Neural progenitor cell (in vitro differentiated cells): ENCODE measurements at regions not wholly inside any gene's neighbourhood (a gene's known extent, or its start where the extent isn't known, plus 50 kb on each side); places are given as distances from the start of the nearest gene placed in this dataset.
A peak's percentile ranks its signal among the peaks of the same experiment; 100 is the strongest.
"Not testable (repeated sequence)": the region's sequence is repeated elsewhere in the genome, so short reads cannot be mapped to it uniquely, and the experiment has no call there.

Experiments
- DNase-seq: peaks from one replicate; pipeline ENCODE4 v3.0.0-alpha.2; 2016; ENCODE audit warnings: low spot score
- H2AFZ ChIP-seq: fragments of 200-600 bp; sonication (generic); replicated peaks from 2 replicates; pipeline ENCODE4 v1.6.1; 2016; ENCODE audit warnings: antibody characterized with exemption
- H3F3A ChIP-seq: fragments of 200-600 bp; sonication (generic); 2 replicates; pipeline ENCODE4 v1.6.1; 2016; ENCODE audit warnings: antibody characterized with exemption, low read depth
- H3K27ac ChIP-seq: fragments of 200-600 bp; sonication (generic); 2 replicates; pipeline ENCODE4 v1.5.1; 2016; ENCODE audit warnings: mild to moderate bottlenecking
- H3K27me3 ChIP-seq: fragments of 200-600 bp; sonication (generic); 2 replicates; pipeline ENCODE4 v1.6.1; 2016; ENCODE audit warnings: mild to moderate bottlenecking, moderate library complexity
- H3K36me3 ChIP-seq: fragments of 200-600 bp; sonication (generic); 2 replicates; pipeline ENCODE4 v1.5.1; 2016
- H3K4me1 ChIP-seq: fragments of 200-600 bp; sonication (generic); 2 replicates; pipeline ENCODE4 v1.6.1; 2016; ENCODE audit warnings: mixed run types
- H3K4me2 ChIP-seq: fragments of 200-600 bp; sonication (generic); 2 replicates; pipeline ENCODE4 v1.6.1; 2016
- H3K4me3 ChIP-seq: fragments of 200-600 bp; sonication (generic); 2 replicates; pipeline ENCODE4 v1.5.1; 2016
- H3K79me2 ChIP-seq: fragments of 200-600 bp; sonication (generic); 2 replicates; pipeline ENCODE4 v1.6.1; 2016; ENCODE audit warnings: low read depth
- H3K9ac ChIP-seq: fragments of 200-600 bp; sonication (generic); 2 replicates; pipeline ENCODE4 v1.6.1; 2016
- H3K9me3 ChIP-seq: fragments of 200-600 bp; sonication (generic); 2 replicates; pipeline ENCODE4 v1.5.1; 2016; ENCODE audit warnings: low read depth
- H4K20me1 ChIP-seq: fragments of 200-600 bp; sonication (generic); 2 replicates; pipeline ENCODE4 v1.6.1; 2016; ENCODE audit warnings: low read depth
- H3K27ac Mint-ChIP-seq: 3 replicates; pipeline ENCODE4 v1.8.0; 2021; ENCODE audit warnings: mixed read lengths
- H3K27me3 Mint-ChIP-seq: 2 replicates; pipeline ENCODE4 v1.8.0; 2022; ENCODE audit warnings: low read depth, mild to moderate bottlenecking, inconsistent platforms, moderate library complexity, mixed read lengths; ENCODE audit not compliant: insufficient read depth
- H3K36me3 Mint-ChIP-seq: 3 replicates; pipeline ENCODE4 v1.8.0; 2021; ENCODE audit warnings: mixed read lengths
- H3K4me1 Mint-ChIP-seq: 3 replicates; pipeline ENCODE4 v1.8.0; 2021; ENCODE audit warnings: mixed read lengths
- H3K4me3 Mint-ChIP-seq: 3 replicates; pipeline ENCODE4 v1.8.0; 2021; ENCODE audit warnings: mild to moderate bottlenecking, moderate library complexity, mixed read lengths
- H3K9me3 Mint-ChIP-seq: 3 replicates; pipeline ENCODE4 v1.8.0; 2020; ENCODE audit warnings: mixed read lengths
- CTCF ChIP-seq: fragments of 200-600 bp; sonication (generic); IDR thresholded peaks from 2 replicates; pipeline ENCODE4 v1.5.1; 2017; ENCODE audit warnings: antibody characterized with exemption, mild to moderate bottlenecking
- EZH2 ChIP-seq: fragments of 200-600 bp; sonication (generic); IDR thresholded peaks from 2 replicates; pipeline ENCODE4 v1.6.1; 2017; ENCODE audit warnings: antibody characterized with exemption, mild to moderate bottlenecking, moderate library complexity
- EZH2phosphoT487 ChIP-seq: fragments of 200-600 bp; sonication (generic); IDR thresholded peaks from 2 replicates; pipeline ENCODE4 v1.6.1; 2017; ENCODE audit warnings: antibody characterized with exemption

GRCh38 chr14:43548368-43548767 is 958.7 kb downstream of the FSCB start:
- H3K27me3 ChIP-seq, result no peaks in the 10 kb centered on the region
- no peaks in the 10 kb centered on the region for H3K4me1 Mint-ChIP-seq
- no peak overlapping the region for H2AFZ ChIP-seq
- no peak overlapping the region for H3K27ac ChIP-seq
- no peaks in the 10 kb centered on the region for H3K79me2 ChIP-seq
- TF ChIP-seq CTCF (no peak), EZH2phosphoT487 (no peak), EZH2 (no peak)
- no peaks in the 10 kb centered on the region for H3K9me3 Mint-ChIP-seq
- H3K36me3 Mint-ChIP-seq, result no peaks in the 10 kb centered on the region
- no peak overlapping the region for H3K4me2 ChIP-seq
- no peaks in the 10 kb centered on the region for H3K27me3 Mint-ChIP-seq
- H3K9me3 ChIP-seq, result no peaks in the 10 kb centered on the region
- no peak overlapping the region for H3K4me3 Mint-ChIP-seq
- H3K4me3 ChIP-seq, result no peak overlapping the region
- no peak overlapping the region for H3K9ac ChIP-seq
- no peaks in the 10 kb centered on the region for H3K36me3 ChIP-seq
- H3K27ac Mint-ChIP-seq, result no peak overlapping the region
- H3K4me1 ChIP-seq, result no peaks in the 10 kb centered on the region
- H3F3A ChIP-seq, result no peaks in the 10 kb centered on the region
- DNase-seq, result no peak
- no peaks in the 10 kb centered on the region for H4K20me1 ChIP-seq

- not testable (repeated sequence) for H3K9me3 Mint-ChIP-seq, H3K79me2 ChIP-seq, DNase-seq
These were observed 959.5 kb downstream of the FSCB start for GRCh38 chr14:43547596-43547995.

GRCh38 chr14:43541356-43541755 is 965.7 kb downstream of the FSCB start:
- Mint-ChIP-seq H3K36me3 (no peaks in the 10 kb centered on the region), H3K4me3 (no peak overlapping the region), H3K4me1 (no peaks in the 10 kb centered on the region), H3K27ac (no peak overlapping the region), H3K27me3 (no peaks in the 10 kb centered on the region), H3K9me3 (no peaks in the 10 kb centered on the region)
- no peaks in the 10 kb centered on the region for H3F3A ChIP-seq
- TF ChIP-seq CTCF (no peak), EZH2 (no peak), EZH2phosphoT487 (no peak)
- no peak overlapping the region for H3K4me2 ChIP-seq
- no peak overlapping the region for H3K4me3 ChIP-seq
- no peaks in the 10 kb centered on the region for H3K4me1 ChIP-seq
- no peak overlapping the region for H3K27ac ChIP-seq
- no peaks in the 10 kb centered on the region for H4K20me1 ChIP-seq
- no peaks in the 10 kb centered on the region for H3K36me3 ChIP-seq
- no peak for DNase-seq
- H3K79me2 ChIP-seq, result no peaks in the 10 kb centered on the region
- H3K27me3 ChIP-seq, result no peaks in the 10 kb centered on the region
- H2AFZ ChIP-seq, result peak overlapping the region; percentile 52
- H3K9me3 ChIP-seq, result no peaks in the 10 kb centered on the region
- H3K9ac ChIP-seq, result no peak overlapping the region

More at GRCh38 chr14:43547596-43547995, 959.5 kb downstream of the FSCB start:
- not testable (repeated sequence) for H3K27me3 Mint-ChIP-seq, H3F3A ChIP-seq, H3K27ac ChIP-seq, H3K4me1 Mint-ChIP-seq, H3K9me3 ChIP-seq, H3K9ac ChIP-seq, H3K36me3 ChIP-seq, H3K4me1 ChIP-seq, H3K4me3 Mint-ChIP-seq, H2AFZ ChIP-seq, H3K27me3 ChIP-seq, H3K4me2 ChIP-seq, H4K20me1 ChIP-seq, H3K4me3 ChIP-seq, H3K36me3 Mint-ChIP-seq, H3K27ac Mint-ChIP-seq

- Histone ChIP-seq H3K4me2 (no peak overlapping the region), H3K36me3 (no peaks in the 10 kb centered on the region), H3K4me1 (no peaks in the 10 kb centered on the region), H3K27ac (no peak overlapping the region), H3K27me3 (no peaks in the 10 kb centered on the region), H3K9me3 (no peaks in the 10 kb centered on the region), H2AFZ (peak overlapping the region; percentile 52), H3K9ac (no peak overlapping the region), H3K4me3 (no peak overlapping the region), H3K79me2 (no peaks in the 10 kb centered on the region), H4K20me1 (no peaks in the 10 kb centered on the region), H3F3A (no peaks in the 10 kb centered on the region)
- Mint-ChIP-seq H3K27me3 (no peaks in the 10 kb centered on the region), H3K27ac (no peak overlapping the region), H3K4me1 (no peaks in the 10 kb centered on the region), H3K9me3 (no peaks in the 10 kb centered on the region), H3K4me3 (no peak overlapping the region), H3K36me3 (no peaks in the 10 kb centered on the region)
- TF ChIP-seq EZH2 (no peak), CTCF (peak; percentile 41), EZH2phosphoT487 (no peak)
- peak; percentile 5 for DNase-seq
These were observed 966.1 kb downstream of the FSCB start for GRCh38 chr14:43540948-43541347.
